ENCODE measurements at regions not wholly inside any gene's neighbourhood (a gene's known extent, or its start where the extent isn't known, plus 50 kb on each side); places are given as distances from the start of the nearest gene placed in this dataset.
A peak's percentile ranks its signal among the peaks of the same experiment; 100 is the strongest.

DNA sequence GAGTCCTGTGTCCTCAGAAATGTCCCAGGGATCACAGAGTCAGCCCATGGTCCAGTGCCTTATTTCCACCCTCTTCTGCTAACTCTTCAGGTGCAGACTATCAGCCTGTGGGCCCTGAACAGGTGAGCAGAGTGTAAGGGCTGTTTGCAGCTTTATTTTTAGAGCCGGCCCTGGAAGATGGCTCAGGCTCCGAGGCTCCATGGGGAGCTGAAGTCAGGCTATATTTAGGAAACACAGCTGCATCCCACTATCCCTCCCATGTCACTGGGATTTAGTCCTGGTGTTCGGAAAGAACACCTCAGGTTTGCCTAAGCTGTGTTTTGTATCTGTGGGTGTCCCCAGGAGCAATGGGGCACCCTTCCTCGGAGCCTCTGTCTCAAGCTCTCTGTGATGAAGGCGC, 126.9 kb downstream of the RPS24 start:
- no peak overlapping the region for H3K27ac Mint-ChIP-seq (ENCODE audit: unreplicated experiment)
- no peaks in the 10 kb centered on the region for H3K36me3 Mint-ChIP-seq (ENCODE audit: low read depth, unreplicated experiment)
- no peaks in the 10 kb centered on the region for H3K27me3 Mint-ChIP-seq (ENCODE audit: unreplicated experiment)
- TF ChIP-seq, protein P1, sequence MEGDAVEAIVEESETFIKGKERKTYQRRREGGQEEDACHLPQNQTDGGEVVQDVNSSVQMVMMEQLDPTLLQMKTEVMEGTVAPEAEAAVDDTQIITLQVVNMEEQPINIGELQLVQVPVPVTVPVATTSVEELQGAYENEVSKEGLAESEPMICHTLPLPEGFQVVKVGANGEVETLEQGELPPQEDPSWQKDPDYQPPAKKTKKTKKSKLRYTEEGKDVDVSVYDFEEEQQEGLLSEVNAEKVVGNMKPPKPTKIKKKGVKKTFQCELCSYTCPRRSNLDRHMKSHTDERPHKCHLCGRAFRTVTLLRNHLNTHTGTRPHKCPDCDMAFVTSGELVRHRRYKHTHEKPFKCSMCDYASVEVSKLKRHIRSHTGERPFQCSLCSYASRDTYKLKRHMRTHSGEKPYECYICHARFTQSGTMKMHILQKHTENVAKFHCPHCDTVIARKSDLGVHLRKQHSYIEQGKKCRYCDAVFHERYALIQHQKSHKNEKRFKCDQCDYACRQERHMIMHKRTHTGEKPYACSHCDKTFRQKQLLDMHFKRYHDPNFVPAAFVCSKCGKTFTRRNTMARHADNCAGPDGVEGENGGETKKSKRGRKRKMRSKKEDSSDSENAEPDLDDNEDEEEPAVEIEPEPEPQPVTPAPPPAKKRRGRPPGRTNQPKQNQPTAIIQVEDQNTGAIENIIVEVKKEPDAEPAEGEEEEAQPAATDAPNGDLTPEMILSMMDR (IDR thresholded peaks at IDR 0.05; ENCODE audit: unreplicated experiment) = no peak
- no peak overlapping the region for H3K4me3 Mint-ChIP-seq (ENCODE audit: unreplicated experiment)
- DNase-seq (ENCODE audit: low spot score) = no peak
- H3K4me1 Mint-ChIP-seq (ENCODE audit: unreplicated experiment) = peaks cover 3% of the 10 kb centered on the region
- no peaks in the 10 kb centered on the region for H3K9me3 Mint-ChIP-seq (ENCODE audit: unreplicated experiment)

DNA sequence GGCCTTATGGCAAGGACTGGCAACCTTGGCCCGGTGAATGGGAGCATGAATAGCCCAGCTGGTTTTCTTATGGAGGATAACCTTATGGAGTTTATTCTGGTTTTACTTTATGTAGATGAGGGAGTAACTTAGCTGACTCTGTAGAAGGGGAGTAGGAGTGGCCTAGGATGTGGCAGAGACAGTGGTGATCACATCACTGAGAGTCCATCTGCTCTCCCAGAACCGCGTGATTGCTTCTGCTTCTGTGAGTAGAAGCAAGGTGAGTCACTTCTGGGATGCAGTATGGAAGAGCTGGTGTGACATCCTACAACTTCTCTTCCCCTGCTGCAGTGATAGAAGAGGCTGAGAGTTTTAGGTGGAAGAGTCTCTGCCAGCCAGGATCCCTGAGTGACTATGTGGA, 129.2 kb downstream of the RPS24 start:
- no peaks in the 10 kb centered on the region for H3K27me3 Mint-ChIP-seq (ENCODE audit: unreplicated experiment)
- H3K4me1 Mint-ChIP-seq (ENCODE audit: unreplicated experiment) = peaks cover 3% of the 10 kb centered on the region
- no peaks in the 10 kb centered on the region for H3K36me3 Mint-ChIP-seq (ENCODE audit: low read depth, unreplicated experiment)
- no peak overlapping the region for H3K27ac Mint-ChIP-seq (ENCODE audit: unreplicated experiment)
- no peak for DNase-seq (ENCODE audit: low spot score)
- TF ChIP-seq, protein P1 (IDR thresholded peaks at IDR 0.05; ENCODE audit: unreplicated experiment) = no peak
- no peak overlapping the region for H3K4me3 Mint-ChIP-seq (ENCODE audit: unreplicated experiment)
- no peaks in the 10 kb centered on the region for H3K9me3 Mint-ChIP-seq (ENCODE audit: unreplicated experiment)

DNA sequence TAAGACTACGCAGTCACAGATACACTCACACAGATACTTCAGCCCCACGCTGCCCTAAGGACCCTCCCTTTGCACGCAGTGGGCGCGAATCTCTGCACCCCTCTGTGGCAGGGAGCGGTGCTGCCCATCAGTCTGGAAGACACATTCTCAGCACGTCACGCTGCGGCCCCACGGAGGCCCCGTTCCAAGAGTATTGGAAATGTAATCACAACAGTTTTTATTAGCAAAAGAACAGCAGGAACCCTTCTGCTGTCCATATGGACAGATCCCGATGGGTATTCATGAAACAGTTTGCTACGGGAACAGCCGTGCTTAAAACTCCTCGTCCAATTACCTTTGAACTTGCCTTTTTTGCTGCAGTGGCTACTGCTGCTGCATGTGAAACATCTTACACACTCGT, 131.0 kb downstream of the RPS24 start:
- no peak for DNase-seq (ENCODE audit: low spot score)
- no peaks in the 10 kb centered on the region for H3K36me3 Mint-ChIP-seq (ENCODE audit: low read depth, unreplicated experiment)
- no peak overlapping the region for H3K4me3 Mint-ChIP-seq (ENCODE audit: unreplicated experiment)
- no peak overlapping the region for H3K27ac Mint-ChIP-seq (ENCODE audit: unreplicated experiment)
- no peaks in the 10 kb centered on the region for H3K9me3 Mint-ChIP-seq (ENCODE audit: unreplicated experiment)
- H3K27me3 Mint-ChIP-seq (ENCODE audit: unreplicated experiment) = no peaks in the 10 kb centered on the region
- TF ChIP-seq, protein P1 (IDR thresholded peaks at IDR 0.05; ENCODE audit: unreplicated experiment) = no peak
- H3K4me1 Mint-ChIP-seq (ENCODE audit: unreplicated experiment) = peaks cover 3% of the 10 kb centered on the region

DNA sequence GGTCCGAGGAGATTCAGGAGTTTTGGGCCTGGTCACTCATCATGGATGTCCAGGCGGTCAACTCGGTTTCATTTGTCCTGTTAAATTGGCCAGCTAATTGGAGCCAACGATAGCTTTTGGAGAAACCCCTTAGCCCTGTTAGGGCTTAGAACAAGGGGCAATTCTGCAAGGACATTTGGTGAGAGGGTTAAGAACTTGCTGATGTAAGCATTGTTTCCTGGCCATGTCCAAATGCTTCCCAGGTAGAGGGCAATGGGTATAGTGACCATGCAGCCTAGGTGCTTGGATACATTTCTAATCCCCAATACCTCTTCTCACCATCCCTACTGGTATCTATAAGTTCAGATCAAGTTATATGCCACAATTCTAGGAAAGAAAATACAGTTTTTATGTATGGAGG, 131.5 kb downstream of the RPS24 start:
- Mint-ChIP-seq H3K27ac (ENCODE audit: unreplicated experiment) (no peak overlapping the region), H3K36me3 (ENCODE audit: low read depth, unreplicated experiment) (no peaks in the 10 kb centered on the region), H3K27me3 (ENCODE audit: unreplicated experiment) (no peaks in the 10 kb centered on the region), H3K4me1 (ENCODE audit: unreplicated experiment) (no peaks in the 10 kb centered on the region), H3K9me3 (ENCODE audit: unreplicated experiment) (no peaks in the 10 kb centered on the region), H3K4me3 (ENCODE audit: unreplicated experiment) (no peak overlapping the region)
- TF ChIP-seq, protein P1 (IDR thresholded peaks at IDR 0.05; ENCODE audit: unreplicated experiment) = no peak
- DNase-seq (ENCODE audit: low spot score) = no peak

DNA sequence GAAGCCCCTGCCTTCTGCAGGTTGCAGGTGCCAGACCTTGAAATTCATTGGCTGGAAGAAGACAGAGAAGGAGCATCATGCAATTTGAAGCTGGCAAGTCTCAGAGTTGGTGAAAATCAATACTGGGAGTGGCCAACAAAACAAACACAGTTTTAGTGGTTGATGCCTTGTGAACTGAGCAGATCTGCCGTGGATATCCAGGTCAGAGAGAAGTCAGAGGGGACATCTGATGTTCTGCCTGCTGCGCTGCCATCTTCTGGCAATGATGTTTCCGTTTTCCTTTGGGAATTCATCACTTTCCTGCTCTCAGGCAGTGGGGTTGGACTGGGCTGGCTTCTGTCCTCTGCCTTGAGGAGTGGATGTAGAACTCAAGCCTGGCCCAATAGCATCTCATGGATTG, 132.0 kb downstream of the RPS24 start:
- H3K4me1 Mint-ChIP-seq (ENCODE audit: unreplicated experiment) = no peaks in the 10 kb centered on the region
- DNase-seq (ENCODE audit: low spot score) = peak; percentile 29
- no peaks in the 10 kb centered on the region for H3K27me3 Mint-ChIP-seq (ENCODE audit: unreplicated experiment)
- no peaks in the 10 kb centered on the region for H3K9me3 Mint-ChIP-seq (ENCODE audit: unreplicated experiment)
- H3K4me3 Mint-ChIP-seq (ENCODE audit: unreplicated experiment) = no peak overlapping the region
- no peak overlapping the region for H3K27ac Mint-ChIP-seq (ENCODE audit: unreplicated experiment)
- TF ChIP-seq, protein P1 (IDR thresholded peaks at IDR 0.05; ENCODE audit: unreplicated experiment) = no peak
- no peaks in the 10 kb centered on the region for H3K36me3 Mint-ChIP-seq (ENCODE audit: low read depth, unreplicated experiment)
